ENCODE measurements at regions not wholly inside any gene's neighbourhood (a gene's known extent, or its start where the extent isn't known, plus 50 kb on each side); places are given as distances from the start of the nearest gene placed in this dataset.

GRCh38 chr1:228996281-228996680, 261.0 kb downstream of the RHOU start:
- no peak for TF ChIP-seq CTCF (IDR thresholded peaks at IDR 0.05; ENCODE audit: control insufficient read depth, extremely low read depth, insufficient read depth)
- no peak for DNase-seq (ENCODE audit: low read depth)
- H3K4me3 ChIP-seq (ENCODE audit: low read depth, low read length), result no peak overlapping the region

DNA sequence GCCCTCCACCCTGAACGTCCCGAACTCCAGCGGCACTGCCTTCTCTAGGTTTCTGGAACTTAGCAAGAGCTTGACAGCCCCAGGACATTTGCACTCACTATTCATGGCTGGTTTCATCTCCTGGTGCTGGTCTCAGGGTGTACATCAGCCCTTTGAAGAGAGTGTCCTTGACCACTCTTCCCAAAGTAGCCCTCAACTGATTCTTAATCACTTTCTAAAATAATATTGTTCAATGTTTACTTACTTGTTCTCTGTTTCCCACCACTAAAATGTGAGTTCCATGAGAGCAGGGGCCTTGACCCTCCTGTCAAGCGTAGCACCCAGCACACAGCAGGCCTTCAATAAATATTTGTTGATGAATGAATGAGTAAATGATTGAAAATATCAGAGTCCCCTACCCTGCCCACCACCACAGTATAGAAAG, 262.5 kb downstream of the RHOU start:
- DNase-seq (ENCODE audit: low read depth), result no peak
- no peak overlapping the region for H3K4me3 ChIP-seq (ENCODE audit: low read depth, low read length)
- TF ChIP-seq CTCF (IDR thresholded peaks at IDR 0.05; ENCODE audit: control insufficient read depth, extremely low read depth, insufficient read depth), result no peak

GRCh38 chr1:228998179-228998578, 262.9 kb downstream of the RHOU start:
- DNase-seq (ENCODE audit: low read depth), result no peak
- no peak for TF ChIP-seq CTCF (IDR thresholded peaks at IDR 0.05; ENCODE audit: control insufficient read depth, extremely low read depth, insufficient read depth)
- H3K4me3 ChIP-seq (ENCODE audit: low read depth, low read length), result no peak overlapping the region

DNA sequence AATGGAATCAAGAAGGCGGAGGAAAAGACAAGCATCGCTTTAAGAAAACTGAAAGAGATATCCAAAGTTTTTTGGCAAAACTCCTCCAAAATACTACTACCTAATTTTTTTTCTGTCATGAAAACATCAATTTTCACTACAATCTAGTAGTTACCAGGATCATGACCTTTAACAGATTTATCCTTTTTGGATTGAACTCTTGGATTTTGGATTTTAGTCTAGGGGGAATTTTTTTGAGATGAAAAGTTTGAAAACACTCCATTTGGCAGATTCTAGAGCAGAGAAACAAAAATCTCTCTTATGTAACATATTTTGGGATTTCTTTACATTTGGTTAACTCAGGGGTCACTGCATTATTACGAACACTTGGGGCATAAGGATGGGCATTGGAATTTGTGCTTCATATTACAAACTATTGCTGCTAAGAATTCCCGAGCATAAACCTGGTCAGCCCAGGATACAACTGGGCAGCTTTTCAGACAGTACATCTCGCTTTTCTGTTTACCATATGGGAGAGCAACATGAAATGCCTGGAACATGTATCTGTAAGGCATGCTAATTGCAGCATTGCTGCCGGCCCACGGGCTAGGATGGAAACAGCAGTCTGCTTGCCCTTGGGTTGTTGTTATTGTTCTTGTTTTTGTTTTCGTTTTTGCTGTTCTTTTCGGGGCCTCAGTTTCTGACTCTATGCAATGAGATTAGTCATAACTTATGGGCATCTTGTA, 264.3 kb downstream of the RHOU start:
- no peak overlapping the region for H3K4me3 ChIP-seq (ENCODE audit: low read depth, low read length)
- no peak for TF ChIP-seq CTCF (IDR thresholded peaks at IDR 0.05; ENCODE audit: control insufficient read depth, extremely low read depth, insufficient read depth)
- DNase-seq (ENCODE audit: low read depth), result no peak

DNA sequence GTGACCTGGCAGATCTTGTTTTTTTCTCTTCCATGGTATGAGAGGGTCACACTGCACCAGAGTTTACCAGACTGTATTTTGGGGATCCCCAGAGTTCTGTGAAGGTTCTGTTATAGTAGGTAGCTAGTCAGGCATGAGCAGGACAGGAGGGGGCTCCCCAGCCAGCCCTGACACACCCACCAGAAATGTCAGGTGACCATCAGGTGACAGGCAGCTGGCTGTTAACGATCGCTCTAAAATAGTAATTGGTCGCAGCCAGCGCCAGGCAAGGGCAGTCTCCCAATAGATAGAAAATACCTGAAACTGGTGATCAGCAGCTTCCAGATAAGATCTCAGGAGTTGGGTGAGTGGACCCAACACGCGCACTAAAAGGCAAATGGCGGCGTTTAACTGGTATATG, 264.9 kb downstream of the RHOU start:
- no peak overlapping the region for H3K4me3 ChIP-seq (ENCODE audit: low read depth, low read length)
- TF ChIP-seq CTCF (IDR thresholded peaks at IDR 0.05; ENCODE audit: control insufficient read depth, extremely low read depth, insufficient read depth), result no peak
- DNase-seq (ENCODE audit: low read depth), result no peak

DNA sequence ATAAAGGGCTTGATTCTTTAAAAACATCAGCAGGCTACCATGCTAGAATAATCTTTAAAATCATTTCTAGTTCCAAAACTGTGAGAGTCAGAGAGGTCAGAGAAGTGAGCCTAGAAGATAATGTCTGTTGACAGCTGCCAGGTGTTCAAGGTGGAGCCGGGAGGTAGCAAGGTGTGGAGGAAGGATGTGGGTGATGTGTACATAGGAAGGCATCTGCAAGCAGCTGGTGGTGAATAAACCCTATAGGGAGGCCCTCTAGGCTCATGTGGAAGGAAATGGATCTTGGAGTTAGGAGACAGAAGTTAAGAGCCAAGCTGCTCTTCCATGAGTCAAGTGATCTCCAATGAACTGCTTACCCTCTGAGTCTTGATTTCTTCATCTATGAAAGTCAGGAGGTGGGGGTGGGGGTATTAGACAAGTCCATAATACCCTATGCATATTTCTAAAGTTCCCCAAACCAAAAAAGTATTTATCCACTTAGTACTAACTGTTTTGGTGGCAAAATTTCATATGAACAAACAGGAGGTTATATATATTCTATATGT, 266.3 kb downstream of the RHOU start:
- no peak for TF ChIP-seq CTCF (IDR thresholded peaks at IDR 0.05; ENCODE audit: control insufficient read depth, extremely low read depth, insufficient read depth)
- H3K4me3 ChIP-seq (ENCODE audit: low read depth, low read length), result no peak overlapping the region
- no peak for DNase-seq (ENCODE audit: low read depth)

DNA sequence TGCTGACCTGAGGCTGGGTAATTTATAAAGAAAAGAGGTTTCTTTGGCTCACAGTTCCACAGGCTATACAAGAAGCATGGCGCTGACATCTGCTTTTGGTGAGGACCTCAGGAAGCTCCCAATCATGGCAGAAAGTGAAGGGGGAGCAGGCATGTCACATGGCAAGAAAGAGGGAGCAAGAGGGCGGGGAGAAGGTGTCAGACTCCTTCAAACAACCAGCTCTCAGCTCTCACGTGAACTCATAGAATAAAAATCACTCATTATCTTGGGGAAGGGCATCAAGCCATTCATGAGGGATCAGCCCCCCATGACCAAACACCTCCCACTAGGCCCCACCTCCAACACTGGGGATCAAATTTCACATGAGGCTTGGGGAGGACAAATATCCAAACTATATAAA, 266.8 kb downstream of the RHOU start:
- no peak for DNase-seq (ENCODE audit: low read depth)
- TF ChIP-seq CTCF (IDR thresholded peaks at IDR 0.05; ENCODE audit: control insufficient read depth, extremely low read depth, insufficient read depth), result no peak
- no peak overlapping the region for H3K4me3 ChIP-seq (ENCODE audit: low read depth, low read length)
